Activated T-cell treated with anti-CD3 and anti-CD28 coated beads for 48 hours (primary cell): ENCODE measurements at regions not wholly inside any gene's neighbourhood (a gene's known extent, or its start where the extent isn't known, plus 50 kb on each side); places are given as distances from the start of the nearest gene placed in this dataset.

ENCODE experiments used
- DNase-seq: peaks from one replicate; pipeline ENCODE4 v3.0.0-alpha.2; 2020; ENCODE audit warnings: low read depth

DNA sequence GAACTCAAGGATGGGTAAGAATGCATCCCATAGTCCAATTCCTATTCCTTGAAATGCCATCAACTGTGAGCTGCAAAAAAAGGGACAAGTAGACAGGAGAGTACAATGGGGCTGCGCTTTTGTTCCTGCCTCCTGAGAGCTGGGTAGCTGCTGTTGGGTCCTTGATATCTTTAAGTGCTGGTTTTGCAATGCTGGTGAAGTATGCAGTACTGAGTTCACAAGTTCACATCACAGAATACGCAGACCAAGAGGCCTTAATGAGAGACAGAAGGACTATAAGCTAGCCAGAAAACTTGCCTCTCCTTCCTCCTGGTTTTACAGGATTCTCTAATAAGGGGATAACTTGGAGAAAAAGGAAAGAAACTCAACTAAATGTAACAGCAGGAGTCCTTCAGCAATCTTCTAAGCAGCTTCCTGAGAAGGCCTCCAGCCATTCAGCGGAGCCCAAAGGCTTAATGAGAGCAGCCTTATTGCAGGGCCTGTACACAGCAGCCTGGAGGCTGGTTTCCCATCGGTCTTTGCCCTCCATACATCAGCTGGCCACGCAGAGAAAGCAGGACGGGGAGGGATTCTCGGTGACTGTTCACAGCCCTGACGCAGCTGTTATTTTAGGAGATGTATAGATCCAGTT, 293.1 kb downstream of the CDCA7 start:
- DNase-seq: no peak

GRCh38 chr2:173648816-173649215, 294.1 kb downstream of the CDCA7 start:
- no peak for DNase-seq

DNA sequence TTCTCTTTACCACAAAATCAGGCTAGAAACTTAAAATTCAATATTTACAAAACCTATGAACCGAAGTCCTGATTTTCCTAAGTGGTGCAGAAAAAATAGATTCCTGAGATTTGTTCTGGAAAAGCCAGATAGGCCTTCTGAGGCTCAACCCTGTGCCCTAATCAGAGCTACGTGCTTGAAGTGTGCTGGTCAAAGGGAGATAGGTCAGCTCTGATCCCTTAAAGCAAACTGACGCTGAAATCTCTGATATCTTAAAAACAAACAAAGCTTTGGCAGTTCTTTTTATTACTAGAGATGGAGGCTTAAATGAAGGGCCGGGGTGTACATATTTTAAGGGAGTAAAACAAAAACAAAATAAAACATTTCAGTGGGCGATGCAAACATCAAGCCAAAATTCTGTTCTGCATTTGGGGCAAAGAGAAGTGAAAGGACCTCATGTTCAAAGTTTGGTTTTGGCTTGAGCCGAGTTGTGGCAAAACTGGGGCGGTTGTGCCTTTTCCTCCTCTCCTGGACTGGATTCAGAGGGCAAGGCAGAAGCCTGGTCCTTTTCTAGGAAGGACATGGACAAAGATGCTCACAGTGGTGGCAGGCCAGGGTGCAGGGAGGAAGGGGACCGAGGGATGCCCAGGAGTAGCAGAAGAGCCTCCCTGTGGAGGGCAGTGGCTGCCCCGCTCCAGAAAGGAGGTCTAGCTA, 295.0 kb downstream of the CDCA7 start:
- no peak for DNase-seq

GRCh38 chr2:173651891-173652290, 297.2 kb downstream of the CDCA7 start:
- no peak for DNase-seq

GRCh38 chr2:173652311-173652710, 297.6 kb downstream of the CDCA7 start:
- no peak for DNase-seq

DNA sequence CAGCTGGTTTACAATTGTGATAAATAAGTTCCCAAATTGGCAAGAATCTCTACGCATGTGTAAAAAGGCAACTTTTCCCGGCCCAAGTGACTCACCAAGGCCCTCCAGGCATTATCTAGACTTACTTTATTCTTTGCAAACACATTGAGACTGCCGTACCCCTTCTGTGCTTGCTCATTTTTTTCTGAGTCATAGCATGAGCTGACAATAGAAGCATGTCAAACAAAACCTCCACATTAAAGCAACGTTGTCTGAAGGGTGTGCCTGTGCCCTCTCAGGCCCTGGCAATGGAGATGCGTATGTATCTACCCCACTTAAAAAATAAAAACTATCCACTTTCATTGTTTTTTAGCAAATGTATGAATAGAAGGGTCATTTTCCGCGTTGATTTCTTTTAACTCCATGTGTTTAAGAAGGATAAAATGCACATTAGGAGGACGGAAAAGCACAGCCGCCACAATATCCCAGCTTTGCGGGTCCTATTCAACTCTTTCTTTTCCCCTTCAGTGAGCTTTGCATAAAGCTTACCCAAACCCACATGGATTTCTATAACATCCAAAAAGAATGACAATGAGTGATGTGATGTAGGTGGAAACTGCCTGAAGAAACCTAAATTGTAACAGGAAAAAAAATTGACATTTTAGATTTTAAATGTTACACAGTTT, 298.2 kb downstream of the CDCA7 start:
- DNase-seq: no peak

- no peak for DNase-seq
Observed at GRCh38 chr2:173653432-173653805, 298.7 kb downstream of the CDCA7 start.

- no peak for DNase-seq
Observed at GRCh38 chr2:173654161-173654895, 299.7 kb downstream of the CDCA7 start.

- no peak for DNase-seq
Observed at GRCh38 chr2:173654896-173655265, 300.2 kb downstream of the CDCA7 start.

DNA sequence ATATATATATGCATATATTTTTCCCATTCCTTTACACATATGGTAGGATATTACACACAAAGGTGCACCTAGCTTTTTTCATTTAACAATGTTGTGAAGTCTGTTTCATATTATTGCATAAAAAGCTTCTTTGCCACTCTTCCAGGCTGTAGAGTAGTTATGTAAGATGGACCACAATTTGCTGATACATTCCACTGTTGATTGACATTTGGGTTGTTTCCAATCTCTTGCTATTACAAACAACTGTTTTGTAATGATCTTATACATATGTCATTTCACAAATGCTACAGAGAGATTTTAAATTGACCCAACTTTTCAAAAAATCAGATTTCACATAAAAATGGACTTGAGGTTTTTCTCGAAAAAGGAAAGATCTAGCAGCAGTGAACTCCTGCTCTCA, 301.4 kb downstream of the CDCA7 start:
- no peak for DNase-seq

DNA sequence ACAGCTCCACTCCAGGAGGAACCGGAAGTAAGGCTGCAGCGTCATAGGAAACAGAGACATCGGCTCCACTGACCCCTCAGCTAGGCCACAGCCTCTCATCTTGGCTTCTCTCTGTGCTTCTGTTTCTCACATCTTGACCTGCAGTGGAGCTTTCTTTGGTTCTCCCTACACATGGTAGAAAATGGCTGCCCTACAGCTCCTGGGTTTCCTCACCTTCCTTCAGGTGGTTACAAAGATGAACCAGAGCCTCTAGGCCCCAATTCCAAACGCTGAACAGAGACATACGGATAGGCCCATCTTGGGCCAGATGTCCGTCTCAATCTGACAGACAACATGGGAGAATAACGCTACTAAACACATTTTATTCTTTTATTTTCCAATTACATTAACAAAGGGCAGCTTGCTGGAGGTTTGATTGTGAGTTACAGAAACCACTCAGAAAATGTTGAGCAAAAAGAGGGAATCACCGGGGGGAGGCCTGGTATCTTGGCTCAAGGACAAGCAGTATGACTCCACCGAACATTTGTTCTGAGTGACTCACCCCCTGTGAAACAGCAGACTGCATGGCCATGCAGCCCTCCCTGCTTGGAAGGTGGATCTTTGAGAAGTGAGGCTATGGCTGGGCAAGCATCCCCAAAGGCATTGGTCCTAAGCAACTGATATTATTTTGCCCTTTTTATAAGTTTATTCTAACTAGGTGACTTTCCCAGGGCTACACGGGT, 303.5 kb downstream of the CDCA7 start:
- no peak for DNase-seq

DNA sequence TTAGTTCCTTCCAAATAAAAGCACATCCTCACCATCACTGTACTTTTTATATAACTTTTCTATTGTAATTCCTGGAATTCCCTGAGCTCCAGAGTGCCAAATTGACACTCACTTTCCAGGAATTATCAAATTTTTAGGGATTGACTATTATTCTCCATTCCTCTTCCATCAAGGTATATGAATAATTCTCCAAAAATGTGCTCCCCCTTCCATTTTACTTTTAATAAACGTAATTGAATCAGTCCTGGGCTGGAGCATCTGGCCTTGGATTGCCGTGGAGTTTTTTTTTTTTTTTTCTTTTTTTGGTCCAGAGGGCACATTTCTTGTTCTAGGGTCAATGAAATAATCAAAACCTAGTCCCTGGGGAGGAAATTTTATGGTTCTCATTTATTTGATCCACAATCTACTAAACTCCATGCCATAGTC, 304.3 kb downstream of the CDCA7 start:
- DNase-seq: no peak

- no peak for DNase-seq
Observed at GRCh38 chr2:173659509-173659908, 304.8 kb downstream of the CDCA7 start.

- DNase-seq: no peak
Observed at GRCh38 chr2:173661586-173661985, 303.6 kb downstream of the SP3 start.

GRCh38 chr2:173663353-173663752, 301.8 kb downstream of the SP3 start:
- no peak for DNase-seq

DNA sequence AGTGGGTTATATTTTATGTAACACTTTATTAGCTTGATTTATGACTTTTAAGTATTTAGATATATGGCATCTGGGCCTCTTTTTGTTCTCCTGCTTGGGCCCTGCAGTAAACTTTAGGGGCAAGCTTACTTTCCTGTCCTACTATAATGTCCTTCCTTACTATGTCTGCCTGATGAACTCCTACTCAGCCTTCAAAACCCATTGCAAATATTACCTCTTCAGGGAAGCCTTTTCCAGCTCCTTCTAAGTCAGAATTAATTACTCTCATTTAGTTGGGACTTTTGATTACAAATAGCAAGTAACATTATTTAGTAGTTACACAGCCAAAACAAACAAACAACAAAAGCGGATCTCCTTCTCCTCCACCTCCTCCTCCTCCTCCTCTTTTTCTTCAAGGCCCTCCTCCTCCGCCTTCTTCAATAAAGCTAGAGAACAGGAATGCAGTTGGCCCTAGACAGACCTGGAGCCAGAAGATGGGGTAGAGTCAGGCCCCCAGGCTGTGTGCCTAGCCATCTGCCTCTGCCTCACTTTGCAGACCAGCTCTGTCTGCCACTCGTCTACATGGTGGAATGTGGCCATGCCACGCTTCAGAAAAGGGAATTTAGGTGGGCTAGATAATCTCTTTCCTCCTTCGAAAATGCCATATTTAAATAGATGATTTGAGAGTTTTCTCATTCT, 301.2 kb downstream of the SP3 start:
- DNase-seq: no peak

GRCh38 chr2:173664513-173664910, 300.7 kb downstream of the SP3 start:
- DNase-seq: no peak

GRCh38 chr2:173666171-173666888, 298.8 kb downstream of the SP3 start:
- DNase-seq: no peak

DNA sequence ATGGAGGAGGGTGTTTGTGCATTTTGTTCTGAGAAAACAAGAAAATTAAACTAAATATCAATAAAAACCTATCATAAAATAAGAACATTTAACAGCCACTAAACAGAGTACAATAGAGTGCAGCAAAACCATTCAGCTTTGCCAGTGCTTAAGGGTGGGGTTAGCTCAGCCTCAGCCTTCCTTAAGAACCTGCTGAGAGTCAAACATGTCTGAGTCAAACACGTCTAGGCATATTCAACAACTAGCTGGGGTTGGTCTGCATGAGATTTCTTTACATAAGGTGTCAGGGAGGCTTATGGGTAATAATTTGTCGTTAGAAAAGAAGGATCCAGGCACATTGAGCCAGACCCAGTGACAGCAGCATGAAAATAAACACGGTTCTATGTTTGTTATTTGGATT, 298.2 kb downstream of the SP3 start:
- no peak for DNase-seq

GRCh38 chr2:173667415-173667814, 297.8 kb downstream of the SP3 start:
- no peak for DNase-seq

GRCh38 chr2:173669271-173669853, 295.8 kb downstream of the SP3 start:
- no peak for DNase-seq
